Fibroblast of skin of abdomen (primary cell): ENCODE measurements at regions not wholly inside any gene's neighbourhood (a gene's known extent, or its start where the extent isn't known, plus 50 kb on each side); places are given as distances from the start of the nearest gene placed in this dataset.
"Not testable (repeated sequence)": the region's sequence is repeated elsewhere in the genome, so short reads cannot be mapped to it uniquely, and the experiment has no call there.

ENCODE experiments used
- DNase-seq: peaks from one replicate; pipeline ENCODE4 v3.0.0-alpha.2; 2013

- no peak for DNase-seq
Measured at GRCh38 chr5:124538931-124539330, 207.5 kb downstream of the ZNF608 start.

- no peak for DNase-seq
Measured at GRCh38 chr5:124538191-124538590, 208.2 kb downstream of the ZNF608 start.

GRCh38 chr5:124537522-124537921, 208.9 kb downstream of the ZNF608 start:
- no peak for DNase-seq

- DNase-seq, result no peak
Measured at GRCh38 chr5:124537107-124537506, 209.3 kb downstream of the ZNF608 start.

- DNase-seq, result no peak
Measured at GRCh38 chr5:124536333-124536732, 210.1 kb downstream of the ZNF608 start.

GRCh38 chr5:124530916-124531315, 215.5 kb downstream of the ZNF608 start:
- no peak for DNase-seq

GRCh38 chr5:124528838-124529237, 217.6 kb downstream of the ZNF608 start:
- DNase-seq, result peak; percentile 43

DNA sequence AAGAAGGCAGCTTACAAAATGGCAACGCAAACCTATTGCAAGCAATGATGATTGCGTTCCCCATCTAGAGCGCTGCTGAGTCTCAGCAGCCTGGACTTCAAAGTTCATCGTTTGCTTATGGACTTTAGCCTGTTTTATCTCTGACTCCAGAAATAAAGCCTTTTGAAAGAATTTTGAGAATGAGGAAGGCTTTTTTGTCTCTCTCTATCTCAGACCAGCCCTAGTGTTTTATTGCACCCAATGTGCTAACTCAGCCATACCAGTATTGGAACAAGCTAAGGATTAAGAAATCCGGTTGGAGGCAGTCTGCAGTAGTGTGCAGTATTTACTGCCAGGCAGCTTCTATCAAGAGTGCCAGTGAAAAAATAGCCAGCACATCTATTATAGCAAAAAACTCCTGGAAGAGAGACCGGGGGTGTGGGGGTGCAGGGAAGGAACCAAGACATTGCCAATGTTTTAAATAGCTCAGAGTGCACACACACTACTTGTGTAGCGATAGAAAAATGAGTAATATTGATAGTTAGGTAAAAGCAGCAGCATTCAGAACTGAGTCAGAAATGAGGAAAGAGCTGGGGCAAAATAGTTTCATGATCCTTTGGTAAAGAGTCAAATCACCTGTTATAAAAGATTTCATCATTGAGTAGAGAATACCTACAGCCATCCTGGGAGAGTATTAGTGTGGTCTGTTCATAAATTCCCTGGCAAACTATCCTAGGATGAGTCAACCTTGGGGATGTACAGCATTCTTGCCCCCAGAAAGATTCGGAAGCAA, 219.0 kb downstream of the ZNF608 start:
- DNase-seq, result no peak

- DNase-seq, result not testable (repeated sequence)
Measured at GRCh38 chr5:124526079-124526478, 220.4 kb downstream of the ZNF608 start.

GRCh38 chr5:124524552-124525232, 221.7 kb downstream of the ZNF608 start:
- DNase-seq, result no peak

DNA sequence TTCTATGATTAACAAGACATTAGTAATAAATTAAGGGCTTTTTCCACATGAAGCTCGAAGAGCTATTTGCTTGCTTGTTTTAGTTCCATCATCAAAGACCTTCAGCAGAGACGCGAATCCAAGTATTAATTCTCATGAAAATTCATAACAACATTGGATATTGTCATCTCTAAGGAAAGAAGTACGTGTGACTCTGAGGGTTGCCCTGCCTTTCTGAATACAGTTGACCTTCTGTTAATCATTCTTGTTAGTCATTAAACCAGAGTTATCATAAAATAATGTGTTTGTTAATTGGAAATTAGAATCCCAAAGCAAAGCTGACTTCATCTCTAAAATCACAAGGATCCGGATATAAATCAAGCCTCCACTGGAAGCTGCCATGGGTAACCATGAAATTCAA, 222.5 kb downstream of the ZNF608 start:
- DNase-seq, result no peak

DNA sequence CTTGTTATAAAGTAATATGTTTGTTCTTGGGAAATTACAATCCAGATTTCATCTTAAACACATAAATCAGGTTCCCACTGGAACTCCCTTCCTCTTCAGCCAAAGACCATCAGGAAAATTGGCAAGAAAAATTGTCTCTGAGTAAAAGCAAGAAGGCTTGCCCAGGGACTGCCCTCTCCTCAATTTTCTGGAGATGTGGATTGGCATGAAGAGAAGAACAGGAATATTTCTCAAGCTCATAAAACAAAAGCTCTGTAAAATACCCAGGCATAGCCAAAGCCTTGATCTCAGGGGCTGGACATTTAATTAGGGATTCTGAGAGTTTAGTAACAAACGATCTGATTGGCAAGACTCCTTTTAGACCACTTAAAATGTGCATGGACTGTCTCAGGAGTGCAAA, 223.4 kb downstream of the ZNF608 start:
- DNase-seq, result no peak

GRCh38 chr5:124521461-124522230, 224.8 kb downstream of the ZNF608 start:
- DNase-seq, result no peak

GRCh38 chr5:124519396-124519795, 227.0 kb downstream of the ZNF608 start:
- DNase-seq, result peak; percentile 83

- no peak for DNase-seq
Measured at GRCh38 chr5:124516567-124516966, 229.9 kb downstream of the ZNF608 start.

GRCh38 chr5:124515497-124516245, 230.8 kb downstream of the ZNF608 start:
- no peak for DNase-seq

DNA sequence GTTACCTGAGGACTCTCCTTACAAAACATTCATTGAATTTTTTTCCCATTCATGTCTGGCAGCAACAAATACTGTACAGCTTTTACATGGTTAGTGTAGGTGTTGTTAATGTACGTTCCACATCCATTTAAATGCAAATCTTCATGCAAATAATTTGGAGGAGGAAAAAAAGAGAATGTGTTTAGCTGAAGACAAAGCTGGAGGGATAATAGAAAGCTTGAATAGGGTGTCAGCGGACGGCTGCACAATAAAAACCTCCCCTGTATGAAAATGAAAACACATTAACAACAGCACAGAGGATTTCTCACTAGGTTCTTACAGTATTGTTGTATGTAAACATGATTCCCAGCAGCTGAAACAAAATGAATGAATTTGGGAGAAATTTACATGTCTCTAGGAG, 231.5 kb downstream of the ZNF608 start:
- DNase-seq, result no peak

DNA sequence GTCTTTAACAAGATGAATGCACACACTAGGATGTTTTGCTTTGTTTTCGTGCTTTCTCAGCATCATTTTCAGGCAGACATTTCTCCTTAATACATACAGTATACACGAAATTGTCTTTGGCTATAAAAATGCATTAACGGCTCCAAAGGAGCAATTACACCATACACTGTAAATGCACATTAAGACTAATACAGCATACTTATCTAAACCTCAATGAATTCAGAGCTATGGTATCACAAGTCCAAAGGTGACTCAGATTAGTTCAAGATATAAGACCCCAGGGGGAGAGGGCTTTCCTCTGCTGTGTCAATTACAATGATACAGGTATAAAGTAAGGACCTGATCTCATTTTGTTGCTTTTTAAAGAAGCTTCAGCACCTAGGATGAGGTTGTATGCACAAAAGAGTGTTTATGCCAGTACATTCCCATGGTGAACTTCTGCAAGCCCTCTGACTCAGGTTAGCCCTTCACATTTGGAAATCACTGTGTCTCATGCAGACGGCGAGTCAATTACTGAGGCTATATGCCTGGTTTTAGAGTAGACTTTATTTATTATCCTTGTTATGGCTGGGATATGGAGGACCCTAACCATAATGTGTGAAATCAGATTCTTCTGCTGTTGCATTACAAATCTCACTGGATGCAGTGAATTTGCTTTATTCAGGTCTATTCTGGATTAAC, 233.3 kb downstream of the ZNF608 start:
- DNase-seq, result no peak

DNA sequence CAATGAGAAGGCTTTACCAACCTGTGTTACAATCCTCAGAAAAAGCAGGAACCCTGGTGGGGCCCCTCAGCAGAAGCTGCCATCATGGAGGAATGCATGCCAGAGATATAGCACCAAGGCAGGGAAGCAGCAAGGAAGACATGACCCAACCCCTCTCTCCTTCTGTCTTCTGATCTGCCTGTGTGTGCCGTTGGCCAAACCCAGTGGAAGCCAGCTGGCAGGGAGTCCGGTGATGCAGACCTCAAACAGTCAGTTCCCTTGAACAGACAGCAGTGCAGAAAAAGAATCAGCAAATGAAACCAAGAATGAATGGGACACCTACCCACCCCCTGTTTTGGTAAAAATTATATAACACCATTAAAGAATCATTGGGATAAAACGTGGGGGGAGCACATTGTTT, 234.2 kb downstream of the ZNF608 start:
- no peak for DNase-seq

DNA sequence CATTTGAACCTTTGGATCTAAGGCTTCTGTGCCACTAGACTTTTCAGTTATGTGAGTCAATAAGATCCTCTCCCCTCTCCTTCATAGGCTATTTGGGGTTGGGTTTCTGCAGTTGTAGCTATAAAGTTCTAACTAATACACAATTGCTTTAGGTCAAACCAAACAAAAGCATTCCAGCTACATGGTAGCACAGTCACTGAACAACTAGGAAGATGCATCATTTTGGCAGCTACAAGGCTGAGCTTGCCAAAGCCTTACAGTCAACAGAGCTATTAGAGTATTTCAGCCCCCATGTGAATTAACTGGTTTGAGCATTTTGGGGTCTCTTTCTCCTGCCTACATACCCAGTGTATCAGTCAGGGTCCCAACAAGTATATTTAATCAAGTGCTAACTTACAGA, 234.6 kb downstream of the ZNF608 start:
- DNase-seq, result no peak

DNA sequence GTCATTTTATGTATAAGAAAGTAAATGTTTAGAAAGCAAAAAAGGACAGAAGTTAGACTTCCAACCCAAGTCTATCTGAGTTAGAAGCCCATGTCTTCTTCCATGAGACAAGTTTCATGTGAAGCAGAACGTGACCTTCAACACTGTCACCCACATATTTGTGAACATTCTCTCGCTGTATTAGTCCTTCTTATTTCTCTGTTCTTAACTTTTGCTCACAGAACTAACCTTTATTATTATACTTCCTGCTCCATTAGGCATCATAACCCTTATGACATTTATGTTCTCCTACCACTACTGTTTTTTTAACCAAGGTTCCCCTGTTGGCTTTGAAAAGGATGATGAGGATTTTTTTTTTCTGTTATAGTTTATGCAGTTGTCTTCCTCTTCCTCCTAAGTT, 238.8 kb downstream of the ZNF608 start:
- DNase-seq, result no peak
